ENCODE measurements at regions not wholly inside any gene's neighbourhood (a gene's known extent, or its start where the extent isn't known, plus 50 kb on each side); places are given as distances from the start of the nearest gene placed in this dataset.

DNA sequence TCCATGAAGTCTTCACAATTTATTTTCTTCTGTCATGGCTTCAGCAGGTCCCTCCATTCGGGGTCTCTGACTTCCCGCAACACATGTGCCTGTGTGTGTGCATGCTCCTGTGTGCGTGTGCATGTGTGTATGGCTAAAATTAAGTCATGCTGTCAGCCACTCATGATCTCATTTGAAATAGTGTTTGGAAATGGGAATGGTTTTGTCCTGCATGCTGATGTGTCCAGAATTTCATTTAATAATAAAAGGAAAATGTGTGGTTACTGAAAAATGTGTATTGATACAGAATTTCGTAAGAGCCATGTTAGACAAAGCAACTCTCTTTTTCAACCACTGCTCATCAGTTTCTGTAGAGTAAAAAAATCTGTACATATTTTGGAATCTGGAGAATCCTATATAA, 123.8 kb upstream of the PRDX6 start:
- TF ChIP-seq E2F4 (CRISPR knock-in tag; IDR thresholded peaks at IDR 0.05; ENCODE audit: borderline replicate concordance, low read depth), result no peak
- TF ChIP-seq ARID4B (CRISPR knock-in tag; IDR thresholded peaks at IDR 0.05; ENCODE audit: borderline replicate concordance), result no peak
- no peak for TF ChIP-seq SP1 (CRISPR knock-in tag; conservative IDR thresholded peaks at IDR 0.05)
- TF ChIP-seq ZNF396 (CRISPR knock-in tag; IDR thresholded peaks at IDR 0.05; ENCODE audit: borderline replicate concordance), result no peak
- no peak for TF ChIP-seq CREB1 (CRISPR knock-in tag; IDR thresholded peaks at IDR 0.05)
- no peak for TF ChIP-seq ZNF138 (CRISPR knock-in tag; conservative IDR thresholded peaks at IDR 0.05)
- TF ChIP-seq, protein P1, sequence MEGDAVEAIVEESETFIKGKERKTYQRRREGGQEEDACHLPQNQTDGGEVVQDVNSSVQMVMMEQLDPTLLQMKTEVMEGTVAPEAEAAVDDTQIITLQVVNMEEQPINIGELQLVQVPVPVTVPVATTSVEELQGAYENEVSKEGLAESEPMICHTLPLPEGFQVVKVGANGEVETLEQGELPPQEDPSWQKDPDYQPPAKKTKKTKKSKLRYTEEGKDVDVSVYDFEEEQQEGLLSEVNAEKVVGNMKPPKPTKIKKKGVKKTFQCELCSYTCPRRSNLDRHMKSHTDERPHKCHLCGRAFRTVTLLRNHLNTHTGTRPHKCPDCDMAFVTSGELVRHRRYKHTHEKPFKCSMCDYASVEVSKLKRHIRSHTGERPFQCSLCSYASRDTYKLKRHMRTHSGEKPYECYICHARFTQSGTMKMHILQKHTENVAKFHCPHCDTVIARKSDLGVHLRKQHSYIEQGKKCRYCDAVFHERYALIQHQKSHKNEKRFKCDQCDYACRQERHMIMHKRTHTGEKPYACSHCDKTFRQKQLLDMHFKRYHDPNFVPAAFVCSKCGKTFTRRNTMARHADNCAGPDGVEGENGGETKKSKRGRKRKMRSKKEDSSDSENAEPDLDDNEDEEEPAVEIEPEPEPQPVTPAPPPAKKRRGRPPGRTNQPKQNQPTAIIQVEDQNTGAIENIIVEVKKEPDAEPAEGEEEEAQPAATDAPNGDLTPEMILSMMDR (IDR thresholded peaks at IDR 0.05), result no peak
- no peak for TF ChIP-seq AR (CRISPR knock-in tag; IDR thresholded peaks at IDR 0.05)
- no peak for TF ChIP-seq ELF4 (CRISPR knock-in tag; IDR thresholded peaks at IDR 0.05; ENCODE audit: low read depth)
- no peak for TF ChIP-seq JUN (CRISPR knock-in tag; IDR thresholded peaks at IDR 0.05)
- no peak for TF ChIP-seq CBFB (CRISPR knock-in tag; IDR thresholded peaks at IDR 0.05; ENCODE audit: low read depth)
- TF ChIP-seq ERG (CRISPR knock-in tag; IDR thresholded peaks at IDR 0.05), result no peak
- TF ChIP-seq, protein P2, sequence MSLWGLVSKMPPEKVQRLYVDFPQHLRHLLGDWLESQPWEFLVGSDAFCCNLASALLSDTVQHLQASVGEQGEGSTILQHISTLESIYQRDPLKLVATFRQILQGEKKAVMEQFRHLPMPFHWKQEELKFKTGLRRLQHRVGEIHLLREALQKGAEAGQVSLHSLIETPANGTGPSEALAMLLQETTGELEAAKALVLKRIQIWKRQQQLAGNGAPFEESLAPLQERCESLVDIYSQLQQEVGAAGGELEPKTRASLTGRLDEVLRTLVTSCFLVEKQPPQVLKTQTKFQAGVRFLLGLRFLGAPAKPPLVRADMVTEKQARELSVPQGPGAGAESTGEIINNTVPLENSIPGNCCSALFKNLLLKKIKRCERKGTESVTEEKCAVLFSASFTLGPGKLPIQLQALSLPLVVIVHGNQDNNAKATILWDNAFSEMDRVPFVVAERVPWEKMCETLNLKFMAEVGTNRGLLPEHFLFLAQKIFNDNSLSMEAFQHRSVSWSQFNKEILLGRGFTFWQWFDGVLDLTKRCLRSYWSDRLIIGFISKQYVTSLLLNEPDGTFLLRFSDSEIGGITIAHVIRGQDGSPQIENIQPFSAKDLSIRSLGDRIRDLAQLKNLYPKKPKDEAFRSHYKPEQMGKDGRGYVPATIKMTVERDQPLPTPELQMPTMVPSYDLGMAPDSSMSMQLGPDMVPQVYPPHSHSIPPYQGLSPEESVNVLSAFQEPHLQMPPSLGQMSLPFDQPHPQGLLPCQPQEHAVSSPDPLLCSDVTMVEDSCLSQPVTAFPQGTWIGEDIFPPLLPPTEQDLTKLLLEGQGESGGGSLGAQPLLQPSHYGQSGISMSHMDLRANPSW (CRISPR knock-in tag; conservative IDR thresholded peaks at IDR 0.05; ENCODE audit: low read depth), result no peak

All from WTC11 (cell line).